Adrenal gland (tissue), 9 donors: ENCODE measurements at regions not wholly inside any gene's neighbourhood (a gene's known extent, or its start where the extent isn't known, plus 50 kb on each side); places are given as distances from the start of the nearest gene placed in this dataset.

Experiments used
- DNase-seq, 7 donors: peaks; one replicate each; pipeline ENCODE4 v3.0.0-alpha.2; 2019 to 2020
- H3K27ac ChIP-seq, 5 donors: fragments of 200-600 bp; sonication (generic) in 4 of 5; 1 replicate in 3 of 5; 2 replicates in 2 of 5; pipeline versions ENCODE4 v1.5.1 to v1.8.0; 2016 to 2020; ENCODE audit warnings: mild to moderate bottlenecking in 1 of 5
- H3K27me3 ChIP-seq: fragments of 200-600 bp; 2 replicates; pipeline ENCODE4 v1.8.0; 2021
- H3K36me3 ChIP-seq, 2 donors: fragments of 200-600 bp; replicated peaks in 1 of 2; 1 replicate in 1 of 2; 2 replicates in 1 of 2; pipeline versions ENCODE4 v1.5.1 to v1.8.0; 2018 to 2022
- H3K4me1 ChIP-seq, 2 donors: fragments of 200-600 bp; replicated peaks in 1 of 2; 1 replicate in 1 of 2; 2 replicates in 1 of 2; pipeline versions ENCODE4 v1.5.1 to v1.8.0; 2018 to 2021
- H3K4me3 ChIP-seq, 4 donors: fragments of 200-600 bp; sonication (generic) in 3 of 4; one replicate each; pipeline ENCODE4 v1.5.1; 2016 to 2018
- H3K9me3 ChIP-seq, 3 donors: fragments of 200-600 bp; sonication (generic) in 1 of 3; replicated peaks in 1 of 3; 1 replicate in 2 of 3; 2 replicates in 1 of 3; pipeline versions ENCODE4 v1.5.1 to v1.8.0; 2016 to 2021
- POLR2A ChIP-seq, 2 donors: fragments of 450-650 bp; IDR thresholded peaks; one replicate each; pipeline ENCODE4 v1.6.1; 2017; ENCODE audit warnings: antibody characterized with exemption in 2 of 2, mild to moderate bottlenecking in 2 of 2, moderate library complexity in 1 of 2
- WGBS, 4 donors: extraction: QIAGEN DNeasy Blood & Tissue Kit in 2 of 4; methylation state at CpG; one replicate each; pipeline versions ENCODE4 v1.1.5 to v1.1.7; 2013 to 2017; 5-methylcytosine and 5-hydroxymethylcytosine counted together
- intact Hi-C, 2 donors: fragments of 100-400 bp; cut with DNase I; formaldehyde crosslinking; loops; one replicate each; pipeline versions ENCODE4 v1.14.1 to v1.15.0; 2022 to 2023
- TF ChIP-seq, protein P1 (sequence below), 6 experiments: fragments of 450-650 bp in 4 of 6; fragments of 200-600 bp in 2 of 6; sonication (generic) in 1 of 6; IDR thresholded peaks; 1 replicate in 5 of 6; 2 replicates in 1 of 6; pipeline versions ENCODE4 v1.5.1 to v1.8.0; 2016 to 2021; ENCODE audit warnings: antibody characterized with exemption in 6 of 6, mild to moderate bottlenecking in 2 of 6, moderate library complexity in 1 of 6
- donor health status: healthy with polysubstance abuse.
- donor health status: Bipolar disorder and iron deficiency.
- donor health status: DM: yes; HTN: yes; CAD: no.
- donor health status: DM: no; HTN: no; CAD: no.
- donor health status: DM: no; HTN: no; CAD: no.

DNA sequence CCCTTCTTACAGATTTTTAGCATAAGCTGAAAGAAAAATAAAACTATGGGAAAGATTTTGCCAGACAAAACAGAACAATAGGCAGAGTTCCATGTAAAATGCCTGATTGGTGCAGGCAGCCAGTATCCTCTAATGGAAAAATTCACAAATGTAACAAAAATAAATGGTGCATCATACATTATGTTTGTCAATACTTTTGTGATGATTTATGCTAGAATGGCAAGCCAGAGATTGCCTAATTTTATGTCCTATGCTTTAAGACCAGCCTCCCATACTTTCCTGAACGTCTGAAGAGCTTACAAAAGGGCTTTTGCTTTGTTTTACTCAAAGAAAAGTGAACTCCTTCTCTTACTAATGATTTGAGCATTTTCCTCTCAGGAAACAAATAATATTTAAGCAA, 81.5 kb upstream of the KCNJ15 start:
- intact Hi-C loops, result no loop called here
- Histone ChIP-seq H3K27me3 (no peaks in the 10 kb centered on the region), H3K9me3 (no peaks in the 10 kb centered on the region), H3K27ac (no peak overlapping the region), H3K4me3 (no peak overlapping the region), H3K36me3 (no peaks in the 10 kb centered on the region), H3K4me1 (peaks cover 8 to 16% of the 10 kb centered on the region in 2 donors)
- DNase-seq, result no peak
- 45 to 74% (median 64%) methylated on average over 1 of the region's 1 CpG for WGBS, 4 donors
- no peak for TF ChIP-seq POLR2A (IDR thresholded peaks at IDR 0.05)
- TF ChIP-seq, protein P1, sequence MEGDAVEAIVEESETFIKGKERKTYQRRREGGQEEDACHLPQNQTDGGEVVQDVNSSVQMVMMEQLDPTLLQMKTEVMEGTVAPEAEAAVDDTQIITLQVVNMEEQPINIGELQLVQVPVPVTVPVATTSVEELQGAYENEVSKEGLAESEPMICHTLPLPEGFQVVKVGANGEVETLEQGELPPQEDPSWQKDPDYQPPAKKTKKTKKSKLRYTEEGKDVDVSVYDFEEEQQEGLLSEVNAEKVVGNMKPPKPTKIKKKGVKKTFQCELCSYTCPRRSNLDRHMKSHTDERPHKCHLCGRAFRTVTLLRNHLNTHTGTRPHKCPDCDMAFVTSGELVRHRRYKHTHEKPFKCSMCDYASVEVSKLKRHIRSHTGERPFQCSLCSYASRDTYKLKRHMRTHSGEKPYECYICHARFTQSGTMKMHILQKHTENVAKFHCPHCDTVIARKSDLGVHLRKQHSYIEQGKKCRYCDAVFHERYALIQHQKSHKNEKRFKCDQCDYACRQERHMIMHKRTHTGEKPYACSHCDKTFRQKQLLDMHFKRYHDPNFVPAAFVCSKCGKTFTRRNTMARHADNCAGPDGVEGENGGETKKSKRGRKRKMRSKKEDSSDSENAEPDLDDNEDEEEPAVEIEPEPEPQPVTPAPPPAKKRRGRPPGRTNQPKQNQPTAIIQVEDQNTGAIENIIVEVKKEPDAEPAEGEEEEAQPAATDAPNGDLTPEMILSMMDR (IDR thresholded peaks at IDR 0.05), result no peak

DNA sequence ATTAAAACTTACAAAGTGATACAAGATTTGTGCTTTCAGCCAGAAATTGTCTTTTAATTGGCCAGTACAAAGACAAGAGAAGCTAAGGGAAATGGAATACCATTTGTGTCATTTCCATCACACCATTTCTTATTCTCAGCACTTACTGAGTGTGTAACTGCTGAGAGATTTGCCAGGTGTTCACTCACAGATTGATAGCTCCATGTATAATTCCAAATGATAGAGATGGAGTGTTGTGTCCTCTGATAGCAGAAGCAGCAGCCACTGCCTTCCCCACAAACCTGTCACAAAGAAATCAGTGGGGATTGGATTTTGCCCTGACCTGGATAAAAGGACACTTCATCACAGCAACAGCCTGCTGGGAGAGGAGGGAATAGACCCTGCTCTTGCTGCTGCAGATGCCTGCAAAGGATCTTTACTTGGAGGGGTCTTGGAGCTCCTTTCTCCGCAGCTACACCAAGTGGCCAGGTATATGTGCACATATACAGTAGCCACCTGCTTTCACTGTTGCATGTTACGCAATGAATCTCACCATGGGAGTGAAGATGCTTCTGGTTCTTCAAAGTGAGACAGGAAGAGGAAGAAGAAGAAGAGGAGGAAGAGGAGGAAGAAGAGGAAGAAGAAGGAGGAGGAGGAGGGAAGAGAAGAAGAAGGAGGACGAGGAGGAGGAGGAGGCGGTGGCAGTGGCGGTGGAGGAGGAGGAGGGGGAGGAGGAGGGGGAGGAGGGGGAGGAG, 78.7 kb upstream of the KCNJ15 start:
- DNase-seq, result no peak
- 84 to 91% (median 90%) methylated on average over 5 of the region's 5 CpGs for WGBS, 4 donors
- intact Hi-C loops, result no loop called here

DNA sequence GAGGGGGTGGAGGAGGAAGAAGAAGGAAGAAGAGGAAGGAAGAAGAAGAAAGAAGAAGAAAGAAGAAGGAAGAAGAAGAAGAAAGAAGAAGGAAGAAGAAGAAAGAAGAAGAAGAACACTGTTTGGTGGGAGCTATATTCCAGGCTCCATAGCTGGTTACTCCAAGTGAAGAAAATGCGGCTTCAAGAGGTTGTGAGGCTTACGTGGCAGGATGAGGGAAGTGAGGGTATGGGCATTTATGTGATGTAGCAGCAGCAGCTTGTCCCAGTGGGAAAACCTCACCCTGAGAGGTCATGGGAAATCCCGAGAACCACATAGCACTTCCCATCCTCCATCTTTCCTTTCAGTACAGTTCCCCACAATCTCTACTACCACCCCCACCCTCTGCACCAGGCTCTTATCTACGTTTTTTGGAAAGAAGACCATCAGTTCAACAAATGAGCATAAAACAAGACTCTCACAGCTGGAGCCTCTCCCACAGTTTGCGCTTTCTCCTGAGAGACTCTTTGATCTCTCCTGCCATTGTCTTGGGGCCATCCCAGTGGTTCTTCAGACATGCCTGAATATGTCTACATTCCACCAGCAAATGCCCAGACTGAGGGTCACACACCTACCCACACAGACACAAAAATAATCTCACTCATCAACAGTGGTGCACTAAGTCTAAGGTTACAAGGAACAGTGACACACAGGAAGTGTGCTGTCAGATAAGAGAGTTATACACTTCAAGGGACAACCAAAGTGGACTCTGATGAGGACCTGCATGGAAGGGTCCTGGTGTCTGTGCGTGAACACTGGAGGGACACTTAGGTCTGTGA, 77.9 kb upstream of the KCNJ15 start:
- H3K27ac ChIP-seq, result no peak overlapping the region
- no peaks in the 10 kb centered on the region for H3K27me3 ChIP-seq
- no peak for DNase-seq
- H3K4me1 ChIP-seq, result no peaks in the 10 kb centered on the region
- no peaks in the 10 kb centered on the region for H3K9me3 ChIP-seq
- H3K4me3 ChIP-seq, result no peak overlapping the region
- intact Hi-C loops, result no loop called here
- no peaks in the 10 kb centered on the region for H3K36me3 ChIP-seq
- TF ChIP-seq, protein P1 (IDR thresholded peaks at IDR 0.05), result no peak
- TF ChIP-seq POLR2A (IDR thresholded peaks at IDR 0.05), result no peak
- 79 to 83% (median 82%) methylated on average over 6 of the region's 6 CpGs for WGBS, 4 donors

More for the DNA sequence above, 78.7 kb upstream of the KCNJ15 start:
- Histone ChIP-seq H3K9me3 (no peaks in the 10 kb centered on the region), H3K27me3 (no peaks in the 10 kb centered on the region), H3K4me3 (no peak overlapping the region), H3K4me1 (no peaks in the 10 kb centered on the region), H3K36me3 (no peaks in the 10 kb centered on the region), H3K27ac (no peak overlapping the region)
- no peak for TF ChIP-seq POLR2A (IDR thresholded peaks at IDR 0.05)
- TF ChIP-seq, protein P1 (IDR thresholded peaks at IDR 0.05), result no peak

DNA sequence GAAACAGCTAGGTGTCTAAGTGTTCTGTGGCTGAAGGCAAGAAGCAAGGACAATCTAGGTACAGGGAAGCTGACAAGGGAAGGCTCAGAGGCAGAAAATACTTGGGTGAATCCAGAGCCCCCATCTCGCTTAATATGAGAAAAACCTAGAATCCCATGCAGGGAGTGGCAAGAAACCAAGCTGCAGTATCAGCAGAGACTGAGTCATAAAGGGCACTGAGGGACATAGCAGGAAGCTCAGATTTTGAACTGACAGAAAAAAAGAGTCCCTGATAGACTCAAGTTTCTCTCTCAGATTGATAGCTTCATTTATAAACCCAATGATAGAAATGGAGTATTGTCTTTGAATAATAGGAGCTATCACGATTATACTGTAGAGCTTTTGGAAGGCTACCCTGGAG, 77.3 kb upstream of the KCNJ15 start:
- H3K4me3 ChIP-seq, result no peak overlapping the region
- H3K4me1 ChIP-seq, result no peaks in the 10 kb centered on the region
- 58 to 73% (median 63%) methylated on average over 2 of the region's 2 CpGs for WGBS, 4 donors
- no peaks in the 10 kb centered on the region for H3K36me3 ChIP-seq
- no peak for TF ChIP-seq POLR2A (IDR thresholded peaks at IDR 0.05)
- TF ChIP-seq, protein P1 (IDR thresholded peaks at IDR 0.05), result no peak
- DNase-seq, result no peak
- no peak overlapping the region for H3K27ac ChIP-seq
- intact Hi-C loops, result no loop called here
- no peaks in the 10 kb centered on the region for H3K27me3 ChIP-seq
- H3K9me3 ChIP-seq, result no peaks in the 10 kb centered on the region
